Panc1 (cell line): ENCODE measurements at regions not wholly inside any gene's neighbourhood (a gene's known extent, or its start where the extent isn't known, plus 50 kb on each side); places are given as distances from the start of the nearest gene placed in this dataset.

Experiments used
- ATAC-seq: fragments of 200-7000 bp; cut with Tn5 transposase; 2 replicates; pipeline ENCODE4 v1.9.1; 2020; ENCODE audit warnings: mild to moderate bottlenecking, moderate library complexity
- BruUV-seq: library from RNA; stranded (reverse); fragments of 400-500 nt; replicated peaks from 2 replicates; lab custom pipeline; 2021; lab: Mats Ljungman, UMichigan
- CTCF ChIA-PET: fragments of 300-600 bp; sonication (Branson Sonifier 250); formaldehyde crosslinking; loops from one replicate; lab custom pipeline; 2022; ENCODE audit warnings: antibody characterized with exemption; lab: Charles Lee
- POLR2A ChIA-PET: fragments of 300-600 bp; sonication (Branson Sonifier 250); formaldehyde crosslinking; loops from one replicate; lab custom pipeline; 2022; ENCODE audit warnings: antibody characterized with exemption; lab: Charles Lee
- DNase-seq: peaks from one replicate; pipeline ENCODE4 v3.0.0-alpha.2; 2010; ENCODE audit warnings: low read depth, low spot score
- H3K27ac ChIP-seq: 2 replicates; pipeline ENCODE4 v1.5.1; 2011; ENCODE audit warnings: mild to moderate bottlenecking, low read length, inconsistent platforms
- H3K27me3 ChIP-seq: fragments of 200-500 bp; sonication (Bioruptor generic); 2 replicates; pipeline ENCODE4 v1.6.0; 2014; ENCODE audit warnings: low read length, inconsistent platforms; ENCODE audit not compliant: control insufficient read depth, insufficient read depth
- H3K36me3 ChIP-seq: fragments of 200-500 bp; sonication (Bioruptor generic); 2 replicates; pipeline ENCODE4 v1.5.1; 2014; ENCODE audit warnings: inconsistent platforms, mild to moderate bottlenecking, low read length, moderate library complexity; ENCODE audit not compliant: control insufficient read depth, insufficient read depth
- H3K4me1 ChIP-seq: 2 replicates; pipeline ENCODE4 v1.5.1; 2011; ENCODE audit warnings: inconsistent platforms, mild to moderate bottlenecking, low read length, moderate library complexity; ENCODE audit not compliant: control insufficient read depth, insufficient read depth
- H3K4me3 ChIP-seq, 2 experiments: 2 replicates each; pipeline ENCODE4 v1.5.1; 2011 to 2012; ENCODE audit warnings: low read depth in 2 of 2, low read length in 2 of 2, mild to moderate bottlenecking in 2 of 2, inconsistent platforms in 1 of 2, moderate library complexity in 1 of 2
- H3K9me3 ChIP-seq: fragments of 200-500 bp; sonication (Bioruptor generic); 2 replicates; pipeline ENCODE4 v1.5.1; 2014; ENCODE audit warnings: low read depth, mild to moderate bottlenecking, inconsistent platforms, low read length, moderate library complexity; ENCODE audit not compliant: control insufficient read depth, insufficient read depth
- CTCF ChIP-seq: fragments of 450-650 bp; IDR thresholded peaks from 2 replicates; pipeline ENCODE4 v1.5.1; 2017; ENCODE audit warnings: mild to moderate bottlenecking
- POLR2AphosphoS5 ChIP-seq: IDR thresholded peaks from 2 replicates; pipeline ENCODE4 v1.6.1; 2012; ENCODE audit warnings: mild to moderate bottlenecking, low read depth, low read length, moderate library complexity
- REST ChIP-seq, 2 experiments: IDR thresholded peaks; 2 replicates each; pipeline ENCODE4 v1.6.1; 2011 to 2012; ENCODE audit warnings: low read depth in 2 of 2, control low read depth in 1 of 2, low read length in 1 of 2, mild to moderate bottlenecking in 1 of 2, moderate library complexity in 1 of 2; ENCODE audit not compliant: insufficient read depth in 1 of 2
- SIN3A ChIP-seq: IDR thresholded peaks from 2 replicates; pipeline ENCODE4 v1.6.1; 2012; ENCODE audit warnings: low read depth, mild to moderate bottlenecking, low read length, moderate library complexity, borderline replicate concordance; ENCODE audit not compliant: insufficient read depth
- TCF7L2 ChIP-seq: IDR thresholded peaks from 2 replicates; pipeline ENCODE4 v1.6.1; 2011; ENCODE audit warnings: mild to moderate bottlenecking, low read depth, low read length, inconsistent platforms
- in situ Hi-C: cut with HindIII; loops from 2 replicates; pipeline ENCODE4 v1.10.0; 2016; ENCODE audit warnings: low sequenced_read_pairs, low pct_unique_long_range_greater_than_20kb
- intact Hi-C: fragments of 100-400 bp; cut with micrococcal nuclease; formaldehyde crosslinking; loops from one replicate; pipeline ENCODE4 v1.10.0; 2022; ENCODE audit not compliant: unreplicated experiment

DNA sequence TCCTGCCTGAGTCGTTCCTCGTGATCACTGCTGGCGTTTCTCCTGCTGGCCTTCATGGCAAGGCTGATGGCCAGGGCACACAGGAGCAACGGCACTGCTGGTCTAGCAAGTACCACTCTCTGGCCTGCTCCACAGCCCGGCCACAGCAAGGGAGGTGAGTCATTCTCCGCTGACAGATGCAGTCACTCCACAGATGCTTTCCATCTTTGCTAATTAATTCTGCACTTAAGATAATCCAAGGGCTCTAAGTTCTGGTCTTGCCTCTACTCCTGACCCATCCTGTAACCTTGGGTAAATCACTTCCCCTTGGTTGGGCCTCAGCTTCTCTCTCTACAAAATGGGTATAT is 244.4 kb downstream of the RPS24 start:
- ATAC-seq (no peak; the same call in 1 of the 2 replicates), DNase-seq (no peak)
- no peak overlapping the region for H3K27ac ChIP-seq
- TF ChIP-seq SIN3A (no peak), TCF7L2 (no peak), CTCF (no peak), POLR2AphosphoS5 (no peak), REST (IDR thresholded peaks at IDR 0.05; ENCODE audit: insufficient read depth in 1 of 2, low read depth in 2 of 2, low read length in 1 of 2) (no peak)
- H3K36me3 ChIP-seq, result no peaks in the 10 kb centered on the region
- H3K4me1 ChIP-seq, result no peaks in the 10 kb centered on the region
- H3K4me3 ChIP-seq, result no peak overlapping the region
- ChIA-PET CTCF (no interaction called here), POLR2A (no interaction called here)
- BruUV-seq, result no TSS peak
- peaks cover 6% of the 10 kb centered on the region; the same call in 1 of the 2 replicates for H3K27me3 ChIP-seq
- no peaks in the 10 kb centered on the region for H3K9me3 ChIP-seq
- intact Hi-C loops (no loop called here), in situ Hi-C loops (no loop called here)

DNA sequence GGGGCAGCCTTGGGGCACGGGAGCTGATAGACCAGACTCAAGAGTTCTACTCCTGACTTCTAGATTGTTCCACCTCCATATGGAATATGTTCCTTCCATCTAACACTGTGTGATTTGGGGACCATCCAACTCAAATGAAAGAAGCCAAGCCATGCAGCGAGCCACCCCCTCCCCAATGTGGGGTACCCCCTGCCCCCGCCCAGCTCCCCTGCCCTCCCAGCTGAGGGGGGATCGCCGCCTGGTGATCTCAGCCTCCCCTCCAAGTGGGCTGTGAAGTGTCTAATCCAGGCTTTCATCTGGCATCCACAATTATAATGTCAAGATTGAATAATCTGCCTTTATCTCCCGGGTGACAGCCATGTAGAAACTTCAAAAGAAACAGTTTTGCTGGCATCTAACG is 246.1 kb downstream of the RPS24 start:
- in situ Hi-C loops, result no loop called here
- Histone ChIP-seq H3K4me1 (no peaks in the 10 kb centered on the region), H3K9me3 (no peaks in the 10 kb centered on the region), H3K27ac (no peak overlapping the region), H3K36me3 (no peaks in the 10 kb centered on the region), H3K27me3 (no peaks in the 10 kb centered on the region; the same call in 1 of the 2 replicates), H3K4me3 (no peak overlapping the region)
- TF ChIP-seq CTCF (no peak), REST (IDR thresholded peaks at IDR 0.05; ENCODE audit: insufficient read depth in 1 of 2, low read depth in 2 of 2, low read length in 1 of 2) (no peak), SIN3A (no peak), POLR2AphosphoS5 (no peak), TCF7L2 (no peak)
- BruUV-seq, result no TSS peak
- ChIA-PET POLR2A (no interaction called here), CTCF (no interaction called here)
- intact Hi-C loops, result no loop called here
- ATAC-seq (no peak), DNase-seq (no peak)
